ENCODE measurements at regions not wholly inside any gene's neighbourhood (a gene's known extent, or its start where the extent isn't known, plus 50 kb on each side); places are given as distances from the start of the nearest gene placed in this dataset.

- no peak for TF ChIP-seq POLR2AphosphoS5 (IDR thresholded peaks at IDR 0.05)
- TF ChIP-seq CTCF (IDR thresholded peaks at IDR 0.05) = no peak
- TF ChIP-seq EP300 (IDR thresholded peaks at IDR 0.05) = no peak
Measured at GRCh38 chr6:74899416-74899815, 306.4 kb downstream of the COL12A1 start.

Measured in upper lobe of left lung (tissue), 4 donors.